Right atrium auricular region (tissue), 2 donors: ENCODE measurements at regions not wholly inside any gene's neighbourhood (a gene's known extent, or its start where the extent isn't known, plus 50 kb on each side); places are given as distances from the start of the nearest gene placed in this dataset.

Experiments
- DNase-seq: peaks from one replicate; pipeline ENCODE4 v3.0.0-alpha.2; 2019; ENCODE audit warnings: low spot score
- H3K27ac ChIP-seq, 2 donors: fragments of 200-600 bp; sonication (generic); 1 replicate in 1 of 2; 2 replicates in 1 of 2; pipeline ENCODE4 v1.5.1; 2016 to 2019
- H3K27me3 ChIP-seq, 2 donors: fragments of 200-600 bp; sonication (generic); one replicate each; pipeline versions ENCODE4 v1.5.1 to v1.6.0; 2017 to 2019
- H3K36me3 ChIP-seq: fragments of 200-600 bp; sonication (generic); one replicate; pipeline ENCODE4 v1.5.1; 2016
- H3K4me1 ChIP-seq, 2 donors: fragments of 200-600 bp; sonication (generic); one replicate each; pipeline versions ENCODE4 v1.5.1 to v1.6.0; 2017 to 2019
- H3K4me3 ChIP-seq, 2 donors: fragments of 200-600 bp; sonication (generic); 1 replicate in 1 of 2; 2 replicates in 1 of 2; pipeline ENCODE4 v1.5.1; 2017 to 2019; ENCODE audit warnings: mild to moderate bottlenecking in 1 of 2, moderate library complexity in 1 of 2
- H3K9me3 ChIP-seq, 2 donors: fragments of 200-600 bp; sonication (generic); one replicate each; pipeline ENCODE4 v1.5.1; 2019
- TF ChIP-seq, protein P1 (sequence below), 2 donors: fragments of 200-600 bp; sonication (generic); IDR thresholded peaks; one replicate each; pipeline ENCODE4 v1.5.1; 2019; ENCODE audit warnings: antibody characterized with exemption in 2 of 2

DNA sequence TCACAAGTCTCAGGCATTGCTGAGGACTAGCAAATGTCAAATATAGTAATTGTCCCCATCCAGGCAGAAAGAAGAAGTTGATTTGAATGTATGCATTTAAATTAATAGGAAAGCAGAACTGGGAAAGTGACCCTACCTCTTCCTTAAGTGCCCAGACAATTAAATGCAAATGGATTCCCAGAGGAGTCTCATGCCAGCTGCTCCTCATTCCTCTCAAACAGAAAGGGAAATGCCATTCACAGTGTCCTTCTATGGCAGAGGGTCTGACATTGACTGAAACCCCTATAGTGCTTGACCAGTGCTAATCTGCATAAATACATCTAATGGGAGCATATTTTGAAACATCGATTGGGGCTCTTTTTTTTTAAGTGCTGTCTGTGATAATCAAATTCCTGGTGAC is 292.4 kb upstream of the SEL1L start:
- Histone ChIP-seq H3K4me1 (no peaks in the 10 kb centered on the region), H3K9me3 (peaks cover 0 to 12% of the 10 kb centered on the region in 2 donors), H3K27me3 (no peaks in the 10 kb centered on the region), H3K4me3 (no peak overlapping the region), H3K36me3 (no peaks in the 10 kb centered on the region), H3K27ac (no peak overlapping the region)
- TF ChIP-seq, protein P1, sequence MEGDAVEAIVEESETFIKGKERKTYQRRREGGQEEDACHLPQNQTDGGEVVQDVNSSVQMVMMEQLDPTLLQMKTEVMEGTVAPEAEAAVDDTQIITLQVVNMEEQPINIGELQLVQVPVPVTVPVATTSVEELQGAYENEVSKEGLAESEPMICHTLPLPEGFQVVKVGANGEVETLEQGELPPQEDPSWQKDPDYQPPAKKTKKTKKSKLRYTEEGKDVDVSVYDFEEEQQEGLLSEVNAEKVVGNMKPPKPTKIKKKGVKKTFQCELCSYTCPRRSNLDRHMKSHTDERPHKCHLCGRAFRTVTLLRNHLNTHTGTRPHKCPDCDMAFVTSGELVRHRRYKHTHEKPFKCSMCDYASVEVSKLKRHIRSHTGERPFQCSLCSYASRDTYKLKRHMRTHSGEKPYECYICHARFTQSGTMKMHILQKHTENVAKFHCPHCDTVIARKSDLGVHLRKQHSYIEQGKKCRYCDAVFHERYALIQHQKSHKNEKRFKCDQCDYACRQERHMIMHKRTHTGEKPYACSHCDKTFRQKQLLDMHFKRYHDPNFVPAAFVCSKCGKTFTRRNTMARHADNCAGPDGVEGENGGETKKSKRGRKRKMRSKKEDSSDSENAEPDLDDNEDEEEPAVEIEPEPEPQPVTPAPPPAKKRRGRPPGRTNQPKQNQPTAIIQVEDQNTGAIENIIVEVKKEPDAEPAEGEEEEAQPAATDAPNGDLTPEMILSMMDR (IDR thresholded peaks at IDR 0.05), result no peak
- no peak for DNase-seq

DNA sequence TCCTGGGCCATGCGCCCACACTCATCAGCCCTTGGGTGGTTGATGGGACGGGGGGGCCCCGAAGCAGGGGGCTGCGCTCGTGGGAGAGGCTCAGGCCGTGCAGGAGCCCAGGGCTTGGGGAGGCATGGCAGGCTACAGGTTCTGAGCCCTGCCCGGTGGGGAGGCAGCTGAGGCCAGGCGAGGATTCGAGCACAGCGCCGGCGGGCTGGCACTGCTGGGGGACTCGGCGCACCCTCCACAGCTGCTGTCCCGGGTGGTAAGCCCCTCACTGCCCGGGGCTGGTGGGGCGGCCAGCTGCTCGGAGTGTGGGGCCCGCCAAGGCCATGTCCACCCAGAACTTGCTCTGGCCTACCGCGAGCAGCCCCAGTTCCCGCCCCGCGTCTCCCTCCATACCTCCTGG is 295.8 kb upstream of the SEL1L start:
- no peak for DNase-seq
- H3K9me3 ChIP-seq, result no peaks in the 10 kb centered on the region
- TF ChIP-seq, protein P1 (IDR thresholded peaks at IDR 0.05), result no peak
- no peak overlapping the region for H3K4me3 ChIP-seq
- no peak overlapping the region for H3K27ac ChIP-seq
- H3K4me1 ChIP-seq, result no peaks in the 10 kb centered on the region
- H3K27me3 ChIP-seq, result no peaks in the 10 kb centered on the region
- no peaks in the 10 kb centered on the region for H3K36me3 ChIP-seq

GRCh38 chr14:81831128-81831820 is 297.6 kb upstream of the SEL1L start:
- H3K4me3 ChIP-seq, result no peak overlapping the region
- TF ChIP-seq, protein P1 (IDR thresholded peaks at IDR 0.05), result no peak
- H3K27me3 ChIP-seq, result no peaks in the 10 kb centered on the region
- H3K9me3 ChIP-seq, result peaks cover 0 to 6% of the 10 kb centered on the region in 2 donors
- peak; percentile 78 for DNase-seq
- H3K27ac ChIP-seq, result no peak overlapping the region
- no peaks in the 10 kb centered on the region for H3K4me1 ChIP-seq
- no peaks in the 10 kb centered on the region for H3K36me3 ChIP-seq

DNA sequence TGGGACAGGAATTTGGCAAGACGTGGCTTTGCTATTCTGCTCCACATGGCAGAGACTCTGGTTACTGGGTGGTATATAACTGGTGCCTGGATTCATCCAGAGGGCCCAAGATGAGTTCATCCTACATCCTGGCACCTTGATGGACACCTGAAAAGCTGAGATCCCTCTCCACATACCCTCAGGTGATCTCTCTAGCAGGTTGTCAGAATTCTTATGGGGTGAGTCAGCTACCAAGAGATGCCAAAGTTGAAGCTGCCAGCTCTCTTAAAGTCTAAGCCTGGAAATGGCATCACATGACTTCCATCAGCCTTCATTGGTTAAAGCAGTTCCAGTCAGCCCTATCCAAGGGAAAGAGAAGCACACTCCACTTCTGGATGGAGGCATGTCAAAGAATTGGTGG is 300.7 kb upstream of the SEL1L start:
- Histone ChIP-seq H3K4me3 (no peak overlapping the region), H3K27ac (no peak overlapping the region), H3K9me3 (peaks cover 0 to 6% of the 10 kb centered on the region in 2 donors), H3K27me3 (no peaks in the 10 kb centered on the region), H3K36me3 (no peaks in the 10 kb centered on the region), H3K4me1 (no peaks in the 10 kb centered on the region)
- TF ChIP-seq, protein P1 (IDR thresholded peaks at IDR 0.05), result no peak
- no peak for DNase-seq

- Histone ChIP-seq H3K27ac (no peak overlapping the region), H3K4me1 (no peaks in the 10 kb centered on the region), H3K36me3 (no peaks in the 10 kb centered on the region), H3K9me3 (peaks cover 0 to 6% of the 10 kb centered on the region in 2 donors), H3K4me3 (no peak overlapping the region), H3K27me3 (no peaks in the 10 kb centered on the region)
- DNase-seq, result no peak
- TF ChIP-seq, protein P1 (IDR thresholded peaks at IDR 0.05), result no peak
Observed at GRCh38 chr14:81837304-81837703, 303.7 kb upstream of the SEL1L start.

- Histone ChIP-seq H3K9me3 (peaks cover 0 to 6% of the 10 kb centered on the region in 2 donors), H3K4me1 (no peaks in the 10 kb centered on the region), H3K27ac (no peak overlapping the region), H3K36me3 (no peaks in the 10 kb centered on the region), H3K27me3 (no peaks in the 10 kb centered on the region), H3K4me3 (no peak overlapping the region)
- TF ChIP-seq, protein P1 (IDR thresholded peaks at IDR 0.05), result no peak
- no peak for DNase-seq
Observed at GRCh38 chr14:81839056-81839455, 305.4 kb upstream of the SEL1L start.
